PC-9 (cell line): ENCODE measurements at regions not wholly inside any gene's neighbourhood (a gene's known extent, or its start where the extent isn't known, plus 50 kb on each side); places are given as distances from the start of the nearest gene placed in this dataset.

ENCODE experiments used
- BruUV-seq: library from RNA; stranded (reverse); fragments of 400-500 nt; replicated peaks from 2 replicates; lab custom pipeline; 2021; lab: Mats Ljungman, UMichigan
- CTCF ChIA-PET: fragments of 300-600 bp; sonication (Branson Sonifier 250); formaldehyde crosslinking; loops from one replicate; lab custom pipeline; 2022; ENCODE audit warnings: antibody characterized with exemption; lab: Charles Lee
- POLR2A ChIA-PET: fragments of 300-600 bp; sonication (Branson Sonifier 250); formaldehyde crosslinking; loops from one replicate; lab custom pipeline; 2022; ENCODE audit warnings: antibody characterized with exemption; ENCODE audit not compliant: unreplicated experiment; lab: Charles Lee
- DNase-seq, 2 experiments: peaks; one replicate each; pipeline versions ENCODE4 v3.0.0 to v3.0.0-alpha.2; 2015 to 2022; ENCODE audit warnings: mixed read lengths in 1 of 2
- H2AFZ ChIP-seq: fragments of 200-600 bp; sonication (generic); 2 replicates; pipeline ENCODE4 v1.8.1; 2017; ENCODE audit warnings: antibody characterized with exemption
- H3F3A ChIP-seq: fragments of 200-600 bp; sonication (generic); 2 replicates; pipeline ENCODE4 v1.8.1; 2017; ENCODE audit warnings: antibody characterized with exemption, mild to moderate bottlenecking, low read depth; ENCODE audit not compliant: insufficient read depth
- H3K27ac ChIP-seq: fragments of 200-600 bp; sonication (generic); 2 replicates; pipeline ENCODE4 v1.6.1; 2016; ENCODE audit warnings: mixed run types
- H3K27me3 ChIP-seq: fragments of 200-600 bp; sonication (generic); 2 replicates; pipeline ENCODE4 v1.6.1; 2016; ENCODE audit warnings: low read depth, mixed run types; ENCODE audit not compliant: insufficient read depth
- H3K36me3 ChIP-seq: fragments of 200-600 bp; sonication (generic); 2 replicates; pipeline ENCODE4 v1.6.1; 2016; ENCODE audit warnings: low read depth, mixed run types
- H3K4me1 ChIP-seq: fragments of 200-600 bp; sonication (generic); replicated peaks from 2 replicates; pipeline ENCODE4 v1.6.1; 2016; ENCODE audit warnings: mixed run types; ENCODE audit not compliant: insufficient read depth
- H3K4me2 ChIP-seq: fragments of 200-600 bp; sonication (generic); 2 replicates; pipeline ENCODE4 v1.6.1; 2017; ENCODE audit warnings: mixed run types
- H3K4me3 ChIP-seq: fragments of 200-600 bp; sonication (generic); 2 replicates; pipeline ENCODE4 v1.6.1; 2016; ENCODE audit warnings: mixed run types
- H3K79me2 ChIP-seq: fragments of 200-600 bp; sonication (generic); 2 replicates; pipeline ENCODE4 v1.6.1; 2017; ENCODE audit warnings: low read depth, mixed run types
- H3K9me2 ChIP-seq: fragments of 200-600 bp; sonication (generic); 2 replicates; pipeline ENCODE4 v1.8.1; 2017; ENCODE audit warnings: mild to moderate bottlenecking; ENCODE audit not compliant: insufficient read depth
- H3K9me3 ChIP-seq: fragments of 200-600 bp; sonication (generic); 2 replicates; pipeline ENCODE4 v1.8.1; 2016; ENCODE audit warnings: low read depth; ENCODE audit not compliant: insufficient read depth
- H4K20me1 ChIP-seq: fragments of 200-600 bp; sonication (generic); 2 replicates; pipeline ENCODE4 v1.8.1; 2017; ENCODE audit not compliant: insufficient read depth
- CTCF ChIP-seq: fragments of 200-600 bp; sonication (generic); conservative IDR thresholded peaks from 2 replicates; pipeline ENCODE4 v1.6.1; 2017; ENCODE audit warnings: mixed run types, antibody characterized with exemption, mild to moderate bottlenecking, moderate library complexity
- EZH2 ChIP-seq: fragments of 200-600 bp; sonication (generic); IDR thresholded peaks from 2 replicates; pipeline ENCODE4 v1.8.0; 2017; ENCODE audit warnings: antibody characterized with exemption, low read depth
- intact Hi-C: fragments of 100-400 bp; cut with micrococcal nuclease; formaldehyde crosslinking; loops from one replicate; pipeline ENCODE4 v1.10.0; 2022; ENCODE audit not compliant: unreplicated experiment

GRCh38 chrX:115902995-115903394, 267.5 kb upstream of the AGTR2 start:
- Histone ChIP-seq H3K27me3 (no peaks in the 10 kb centered on the region), H4K20me1 (no peaks in the 10 kb centered on the region), H3K4me2 (no peak overlapping the region), H3K79me2 (no peaks in the 10 kb centered on the region), H3F3A (no peaks in the 10 kb centered on the region), H3K9me3 (no peaks in the 10 kb centered on the region), H3K36me3 (no peaks in the 10 kb centered on the region), H2AFZ (no peak overlapping the region), H3K4me3 (no peak overlapping the region), H3K27ac (no peak overlapping the region), H3K9me2 (no peaks in the 10 kb centered on the region), H3K4me1 (peaks cover 6% of the 10 kb centered on the region)
- no peak for DNase-seq
- BruUV-seq: no TSS peak
- intact Hi-C loops: no loop called here
- ChIA-PET CTCF (no interaction called here), POLR2A (no interaction called here)
- TF ChIP-seq EZH2: no peak

- H3K79me2 ChIP-seq: no peaks in the 10 kb centered on the region
- no peaks in the 10 kb centered on the region for H3K9me3 ChIP-seq
- no peaks in the 10 kb centered on the region for H3K9me2 ChIP-seq
- intact Hi-C loops: no loop called here
- no peak for TF ChIP-seq CTCF
- TF ChIP-seq EZH2: no peak
- no peak for DNase-seq
- ChIA-PET CTCF (no interaction called here), POLR2A (no interaction called here)
- H3K36me3 ChIP-seq: no peaks in the 10 kb centered on the region
- no peaks in the 10 kb centered on the region for H3K4me1 ChIP-seq
- no peaks in the 10 kb centered on the region for H3K27me3 ChIP-seq
- no peaks in the 10 kb centered on the region for H3F3A ChIP-seq
- no peak overlapping the region for H3K4me2 ChIP-seq
- no peaks in the 10 kb centered on the region for H4K20me1 ChIP-seq
- H3K27ac ChIP-seq: no peak overlapping the region
- no TSS peak for BruUV-seq
- no peak overlapping the region for H2AFZ ChIP-seq
- no peak overlapping the region for H3K4me3 ChIP-seq
These were observed 264.3 kb upstream of the AGTR2 start for GRCh38 chrX:115906276-115906675.

- Histone ChIP-seq H3K4me1 (no peaks in the 10 kb centered on the region), H3K36me3 (no peaks in the 10 kb centered on the region), H3K27ac (no peak overlapping the region), H3K9me2 (no peaks in the 10 kb centered on the region), H3K79me2 (no peaks in the 10 kb centered on the region), H3K4me3 (no peak overlapping the region), H4K20me1 (no peaks in the 10 kb centered on the region), H3K9me3 (no peaks in the 10 kb centered on the region), H2AFZ (no peak overlapping the region), H3F3A (no peaks in the 10 kb centered on the region), H3K4me2 (no peak overlapping the region), H3K27me3 (no peaks in the 10 kb centered on the region)
- intact Hi-C loops: no loop called here
- DNase-seq: no peak
- ChIA-PET CTCF (no interaction called here), POLR2A (no interaction called here)
- TF ChIP-seq CTCF (no peak), EZH2 (no peak)
- BruUV-seq: no TSS peak
These were observed 263.7 kb upstream of the AGTR2 start for GRCh38 chrX:115906881-115907280.

GRCh38 chrX:115909017-115909416, 261.5 kb upstream of the AGTR2 start:
- H3K4me1 ChIP-seq: no peaks in the 10 kb centered on the region
- H3K9me3 ChIP-seq: no peaks in the 10 kb centered on the region
- BruUV-seq: no TSS peak
- H3K79me2 ChIP-seq: no peaks in the 10 kb centered on the region
- H3K4me3 ChIP-seq: no peak overlapping the region
- H3K9me2 ChIP-seq: no peaks in the 10 kb centered on the region
- ChIA-PET POLR2A (no interaction called here), CTCF (no interaction called here)
- TF ChIP-seq EZH2 (no peak), CTCF (no peak)
- no peak overlapping the region for H3K27ac ChIP-seq
- no peak overlapping the region for H3K4me2 ChIP-seq
- H2AFZ ChIP-seq: no peak overlapping the region
- H3F3A ChIP-seq: no peaks in the 10 kb centered on the region
- H3K27me3 ChIP-seq: no peaks in the 10 kb centered on the region
- DNase-seq: no peak
- H3K36me3 ChIP-seq: no peaks in the 10 kb centered on the region
- H4K20me1 ChIP-seq: no peaks in the 10 kb centered on the region
- intact Hi-C loops: no loop called here
